OCI-LY7 (cell line): ENCODE measurements at regions not wholly inside any gene's neighbourhood (a gene's known extent, or its start where the extent isn't known, plus 50 kb on each side); places are given as distances from the start of the nearest gene placed in this dataset.

ENCODE experiments used
- BruUV-seq: library from RNA; stranded (reverse); fragments of 400-500 nt; replicated peaks from 2 replicates; lab custom pipeline; 2021; lab: Mats Ljungman, UMichigan
- CTCF ChIA-PET: fragments of 300-600 bp; sonication (Branson Sonifier 250); formaldehyde crosslinking; loops from one replicate; lab custom pipeline; 2022; ENCODE audit warnings: antibody characterized with exemption; ENCODE audit not compliant: unreplicated experiment; lab: Charles Lee
- POLR2A ChIA-PET: fragments of 300-600 bp; sonication (Branson Sonifier 250); formaldehyde crosslinking; loops from one replicate; lab custom pipeline; 2022; ENCODE audit warnings: antibody characterized with exemption; lab: Charles Lee
- DNase-seq: peaks from one replicate; pipeline ENCODE4 v3.0.0-alpha.2; 2015; ENCODE audit warnings: low spot score
- H2AFZ ChIP-seq: fragments of 200-600 bp; sonication (generic), shearing (Covaris generic); 2 replicates; pipeline ENCODE4 v1.6.1; 2014; ENCODE audit warnings: mild to moderate bottlenecking, antibody characterized with exemption, low read length, moderate library complexity
- H3K27ac ChIP-seq: fragments of 200-600 bp; sonication (generic); 2 replicates; pipeline ENCODE4 v1.5.1; 2014; ENCODE audit warnings: mixed run types, low read depth, mild to moderate bottlenecking, moderate library complexity, low read length, inconsistent platforms; ENCODE audit not compliant: poor library complexity, severe bottlenecking
- H3K36me3 ChIP-seq: fragments of 200-600 bp; sonication (generic); 2 replicates; pipeline ENCODE4 v1.6.1; 2014; ENCODE audit warnings: mild to moderate bottlenecking, antibody characterized with exemption, low read length, moderate library complexity, mixed read lengths; ENCODE audit not compliant: insufficient read depth
- H3K4me1 ChIP-seq: fragments of 200-600 bp; sonication (generic); 2 replicates; pipeline ENCODE4 v1.5.1; 2014; ENCODE audit warnings: mild to moderate bottlenecking, low read length; ENCODE audit not compliant: insufficient read depth, poor library complexity, severe bottlenecking
- H3K4me2 ChIP-seq: fragments of 200-600 bp; sonication (generic); 2 replicates; pipeline ENCODE4 v1.6.1; 2014; ENCODE audit warnings: mild to moderate bottlenecking, low read length
- H3K4me3 ChIP-seq: fragments of 200-600 bp; sonication (generic); 2 replicates; pipeline ENCODE4 v1.5.1; 2014; ENCODE audit warnings: mild to moderate bottlenecking, low read depth, low read length; ENCODE audit not compliant: poor library complexity, severe bottlenecking
- H3K79me2 ChIP-seq: fragments of 200-600 bp; sonication (generic); 2 replicates; pipeline ENCODE4 v1.6.1; 2016; ENCODE audit warnings: low read depth, mild to moderate bottlenecking, low read length, moderate library complexity, mixed read lengths; ENCODE audit not compliant: insufficient read depth
- H3K9me2 ChIP-seq: fragments of 200-600 bp; sonication (generic); 2 replicates; pipeline ENCODE4 v1.6.1; 2016; ENCODE audit warnings: mild to moderate bottlenecking, low read length, mixed read lengths; ENCODE audit not compliant: insufficient read depth
- H3K9me3 ChIP-seq: fragments of 200-600 bp; sonication (generic); 2 replicates; pipeline ENCODE4 v1.6.1; 2014; ENCODE audit warnings: mild to moderate bottlenecking, mixed run types, low read length, mixed read lengths
- H4K20me1 ChIP-seq: fragments of 200-600 bp; sonication (generic); 2 replicates; pipeline ENCODE4 v1.6.1; 2014; ENCODE audit warnings: mild to moderate bottlenecking, antibody characterized with exemption, low read length, moderate library complexity, mixed read lengths; ENCODE audit not compliant: insufficient read depth
- CTCF ChIP-seq: fragments of 200-600 bp; sonication (generic); conservative IDR thresholded peaks from 2 replicates; pipeline ENCODE4 v1.5.1; 2014; ENCODE audit warnings: mild to moderate bottlenecking, antibody characterized with exemption, low read length, moderate library complexity, mixed read lengths
- EZH2phosphoT487 ChIP-seq: fragments of 200-600 bp; sonication (generic); IDR thresholded peaks from 2 replicates; pipeline ENCODE4 v1.6.1; 2018; ENCODE audit warnings: low read depth, borderline replicate concordance, mild to moderate bottlenecking, mixed run types, antibody characterized with exemption, low read length, moderate library complexity, mixed read lengths
- intact Hi-C: fragments of 100-400 bp; cut with micrococcal nuclease; formaldehyde crosslinking; loops from one replicate; pipeline ENCODE4 v1.10.0; 2022; ENCODE audit not compliant: unreplicated experiment

- H3K9me3 ChIP-seq, result no peaks in the 10 kb centered on the region
- ChIA-PET CTCF (no interaction called here), POLR2A (interaction anchor here (0.6 kb wide), 1 partner anchor 1621 kb away, joined by 3 read pairs; no protein-coding TSS in a partner anchor)
- no peak overlapping the region for H3K4me3 ChIP-seq
- H3K27ac ChIP-seq, result no peak overlapping the region
- no peaks in the 10 kb centered on the region for H3K4me1 ChIP-seq
- no peaks in the 10 kb centered on the region for H3K9me2 ChIP-seq
- H3K79me2 ChIP-seq, result no peaks in the 10 kb centered on the region
- no peaks in the 10 kb centered on the region for H4K20me1 ChIP-seq
- H3K36me3 ChIP-seq, result no peaks in the 10 kb centered on the region
- H2AFZ ChIP-seq, result no peak overlapping the region
- BruUV-seq, result no TSS peak
- TF ChIP-seq EZH2phosphoT487 (no peak), CTCF (no peak)
- DNase-seq, result no peak
- intact Hi-C loops, result no loop called here
- H3K4me2 ChIP-seq, result no peak overlapping the region
These were observed 189.7 kb downstream of the PAX3 start for GRCh38 chr2:222108957-222109585.

DNA sequence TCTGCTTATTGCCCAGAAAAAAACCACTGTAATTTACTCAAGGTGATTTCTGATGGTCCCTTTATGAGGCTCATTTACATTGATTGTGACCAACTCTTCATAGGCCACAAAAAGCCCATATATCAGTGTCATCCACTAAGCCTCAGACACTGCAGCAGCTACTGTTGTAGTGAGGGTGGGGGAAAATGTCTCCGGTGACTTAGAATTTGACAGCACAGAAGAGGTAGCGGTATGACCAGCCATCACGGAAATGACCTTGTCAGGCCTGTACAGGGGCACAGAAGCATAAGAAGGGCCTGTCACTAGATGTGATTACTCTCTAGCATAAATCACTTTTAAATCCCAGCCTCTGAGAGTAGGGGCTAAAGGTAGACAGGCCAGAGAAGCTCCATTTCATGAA lies 190.3 kb downstream of the PAX3 start:
- Histone ChIP-seq H3K4me3 (no peak overlapping the region), H3K79me2 (no peaks in the 10 kb centered on the region), H4K20me1 (no peaks in the 10 kb centered on the region), H3K9me3 (no peaks in the 10 kb centered on the region), H3K27ac (no peak overlapping the region), H2AFZ (no peak overlapping the region), H3K4me2 (no peak overlapping the region), H3K36me3 (no peaks in the 10 kb centered on the region), H3K4me1 (no peaks in the 10 kb centered on the region), H3K9me2 (no peaks in the 10 kb centered on the region)
- intact Hi-C loops, result no loop called here
- DNase-seq, result no peak
- ChIA-PET CTCF (no interaction called here), POLR2A (no interaction called here)
- TF ChIP-seq EZH2phosphoT487 (no peak), CTCF (no peak)
- BruUV-seq, result no TSS peak

- no peak for TF ChIP-seq EZH2phosphoT487
- no peak for TF ChIP-seq CTCF
- Histone ChIP-seq H3K9me3 (no peaks in the 10 kb centered on the region), H2AFZ (no peak overlapping the region), H3K36me3 (no peaks in the 10 kb centered on the region), H3K79me2 (no peaks in the 10 kb centered on the region), H4K20me1 (no peaks in the 10 kb centered on the region), H3K27ac (no peak overlapping the region), H3K9me2 (no peaks in the 10 kb centered on the region), H3K4me2 (no peak overlapping the region), H3K4me3 (no peak overlapping the region), H3K4me1 (no peaks in the 10 kb centered on the region)
- intact Hi-C loops, result no loop called here
- DNase-seq, result no peak
- ChIA-PET POLR2A (no interaction called here), CTCF (no interaction called here)
- BruUV-seq, result no TSS peak
These were observed 193.8 kb downstream of the PAX3 start for GRCh38 chr2:222105046-222105445.
